Ovary (tissue), 7 donors: ENCODE measurements at regions not wholly inside any gene's neighbourhood (a gene's known extent, or its start where the extent isn't known, plus 50 kb on each side); places are given as distances from the start of the nearest gene placed in this dataset.

ENCODE experiments used
- DNase-seq, 5 donors: peaks; one replicate each; pipeline ENCODE4 v3.0.0-alpha.2; 2019 to 2020
- H3K27ac ChIP-seq, 2 donors: fragments of 200-600 bp; one replicate each; pipeline versions ENCODE4 v1.5.1 to v1.8.0; 2019 to 2022
- H3K27me3 ChIP-seq: fragments of 200-600 bp; one replicate; pipeline ENCODE4 v1.8.0; 2022
- H3K36me3 ChIP-seq: fragments of 200-600 bp; sonication (generic); one replicate; pipeline ENCODE4 v1.5.1; 2019
- H3K4me1 ChIP-seq: one replicate; pipeline ENCODE4 v1.8.1; 2013; ENCODE audit warnings: mild to moderate bottlenecking, moderate library complexity; ENCODE audit not compliant: insufficient read depth
- H3K4me3 ChIP-seq: fragments of 200-600 bp; sonication (generic); one replicate; pipeline ENCODE4 v1.5.1; 2017
- H3K9me3 ChIP-seq, 2 donors: fragments of 200-600 bp in 1 of 2; sonication (generic) in 1 of 2; one replicate each; pipeline versions ENCODE4 v1.5.1 to v1.8.1; 2013 to 2019; ENCODE audit warnings: mild to moderate bottlenecking in 1 of 2, moderate library complexity in 1 of 2
- EP300 ChIP-seq: sonication (generic); formaldehyde crosslinking; IDR thresholded peaks from one replicate; pipeline ENCODE4 v1.6.1; 2017; ENCODE audit warnings: antibody characterized with exemption
- POLR2A ChIP-seq: fragments of 450-650 bp; IDR thresholded peaks from one replicate; pipeline ENCODE4 v1.6.1; 2017; ENCODE audit warnings: antibody characterized with exemption, mild to moderate bottlenecking, moderate library complexity
- WGBS, 3 donors: extraction: QIAGEN DNeasy Blood & Tissue Kit in 1 of 3; methylation state at CpG; one replicate each; pipeline versions ENCODE4 v1.1.5 to v1.1.7; 2013 to 2017; 5-methylcytosine and 5-hydroxymethylcytosine counted together
- intact Hi-C, 4 donors: fragments of 100-400 bp; cut with DNase I; formaldehyde crosslinking; loops; one replicate each; pipeline versions ENCODE4 v1.11.0 to v1.15.1; 2022 to 2023
- TF ChIP-seq, protein P1 (sequence below), 3 donors: fragments of 450-650 bp in 2 of 3; fragments of 200-600 bp in 1 of 3; IDR thresholded peaks; one replicate each; pipeline versions ENCODE4 v1.5.1 to v1.8.0; 2016 to 2022; ENCODE audit warnings: antibody characterized with exemption in 3 of 3, mild to moderate bottlenecking in 1 of 3
- donor health status: DM: no; HTN: no; CAD: no; lungs with moderate emphysema.
- donor health status: DM: no; HTN: no; CAD: no.
- donor health status: Bipolar disorder and iron deficiency.
- donor health status: DM: no; HTN: no; CAD: no.
- donor health status: DM: yes; HTN: yes; CAD: no.

DNA sequence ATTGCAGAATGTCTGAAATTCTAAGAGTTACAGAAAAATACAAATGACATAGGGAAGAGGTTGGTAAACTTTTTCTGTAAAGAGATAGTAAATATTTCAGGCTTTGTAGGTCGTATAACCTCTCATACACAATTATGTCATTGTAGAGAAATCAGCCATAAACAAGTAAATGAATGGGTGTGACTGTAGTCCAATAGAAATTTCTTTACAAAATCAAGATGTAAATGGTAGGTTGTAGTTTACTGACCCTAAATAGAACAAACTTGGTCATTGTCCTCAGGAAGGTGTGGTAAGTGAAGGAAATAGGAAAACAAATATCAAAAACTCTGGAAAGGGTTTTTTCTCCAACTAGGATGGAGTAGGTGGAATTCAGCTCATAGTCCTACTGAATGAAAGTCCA is 415.5 kb upstream of the SPHKAP start:
- Histone ChIP-seq H3K27ac (no peak overlapping the region), H3K4me3 (no peak overlapping the region), H3K27me3 (no peaks in the 10 kb centered on the region), H3K9me3 (no peaks in the 10 kb centered on the region), H3K36me3 (no peaks in the 10 kb centered on the region), H3K4me1 (no peaks in the 10 kb centered on the region)
- 0% methylated on average over 1 of the region's 1 CpG for WGBS, 3 donors
- no peak for DNase-seq
- no peak for TF ChIP-seq POLR2A
- TF ChIP-seq, protein P1, sequence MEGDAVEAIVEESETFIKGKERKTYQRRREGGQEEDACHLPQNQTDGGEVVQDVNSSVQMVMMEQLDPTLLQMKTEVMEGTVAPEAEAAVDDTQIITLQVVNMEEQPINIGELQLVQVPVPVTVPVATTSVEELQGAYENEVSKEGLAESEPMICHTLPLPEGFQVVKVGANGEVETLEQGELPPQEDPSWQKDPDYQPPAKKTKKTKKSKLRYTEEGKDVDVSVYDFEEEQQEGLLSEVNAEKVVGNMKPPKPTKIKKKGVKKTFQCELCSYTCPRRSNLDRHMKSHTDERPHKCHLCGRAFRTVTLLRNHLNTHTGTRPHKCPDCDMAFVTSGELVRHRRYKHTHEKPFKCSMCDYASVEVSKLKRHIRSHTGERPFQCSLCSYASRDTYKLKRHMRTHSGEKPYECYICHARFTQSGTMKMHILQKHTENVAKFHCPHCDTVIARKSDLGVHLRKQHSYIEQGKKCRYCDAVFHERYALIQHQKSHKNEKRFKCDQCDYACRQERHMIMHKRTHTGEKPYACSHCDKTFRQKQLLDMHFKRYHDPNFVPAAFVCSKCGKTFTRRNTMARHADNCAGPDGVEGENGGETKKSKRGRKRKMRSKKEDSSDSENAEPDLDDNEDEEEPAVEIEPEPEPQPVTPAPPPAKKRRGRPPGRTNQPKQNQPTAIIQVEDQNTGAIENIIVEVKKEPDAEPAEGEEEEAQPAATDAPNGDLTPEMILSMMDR (IDR thresholded peaks at IDR 0.05): no peak
- TF ChIP-seq EP300: no peak
- intact Hi-C loops: no loop called here

DNA sequence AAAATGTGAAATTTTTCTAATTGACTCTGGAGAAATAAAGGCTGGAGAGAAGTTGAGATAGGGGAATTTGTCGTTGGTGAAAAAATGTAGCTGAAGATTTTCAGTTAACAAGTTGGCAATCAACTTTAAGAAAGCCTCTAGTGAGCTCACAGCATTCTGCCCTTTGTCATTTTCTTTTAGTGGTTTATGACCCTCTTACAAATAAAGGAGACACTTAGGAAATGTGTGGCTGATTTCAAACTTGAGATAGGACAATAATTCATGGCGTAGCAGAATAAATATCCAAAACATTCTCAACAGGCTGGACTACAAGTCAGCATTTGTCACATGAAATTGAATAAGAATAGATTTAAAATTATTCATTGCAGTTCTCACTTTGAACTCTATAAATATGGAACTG is 412.5 kb upstream of the SPHKAP start:
- Histone ChIP-seq H3K9me3 (no peaks in the 10 kb centered on the region), H3K27ac (no peak overlapping the region), H3K36me3 (no peaks in the 10 kb centered on the region), H3K27me3 (no peaks in the 10 kb centered on the region), H3K4me1 (no peaks in the 10 kb centered on the region), H3K4me3 (no peak overlapping the region)
- WGBS, 3 donors: 54 to 64% (median 62%) methylated on average over 2 of the region's 2 CpGs
- TF ChIP-seq, protein P1 (IDR thresholded peaks at IDR 0.05): no peak
- no peak for TF ChIP-seq POLR2A
- TF ChIP-seq EP300: no peak
- DNase-seq: no peak
- intact Hi-C loops: no loop called here

DNA sequence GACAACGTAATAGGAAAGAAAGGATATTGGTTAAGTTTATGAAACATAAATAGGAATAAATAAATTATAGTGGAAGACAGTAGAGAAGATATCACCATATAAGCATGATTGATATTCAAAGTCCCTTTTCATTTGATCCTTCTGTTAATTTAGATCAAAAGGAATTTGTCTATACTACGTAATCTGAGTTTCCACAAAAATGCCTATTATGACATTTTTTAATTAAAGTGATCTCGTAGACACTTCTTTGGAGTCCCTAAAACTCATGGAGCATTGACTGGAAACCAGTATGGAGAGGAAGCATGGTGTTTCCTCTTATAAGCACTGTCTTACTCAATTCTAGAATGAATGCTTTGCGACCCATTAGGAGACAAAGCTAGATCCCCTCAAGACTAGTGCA is 411.4 kb upstream of the SPHKAP start:
- Histone ChIP-seq H3K9me3 (no peaks in the 10 kb centered on the region), H3K4me3 (no peak overlapping the region), H3K36me3 (no peaks in the 10 kb centered on the region), H3K27ac (no peak overlapping the region), H3K27me3 (no peaks in the 10 kb centered on the region), H3K4me1 (no peaks in the 10 kb centered on the region)
- TF ChIP-seq POLR2A (no peak), EP300 (no peak)
- TF ChIP-seq, protein P1 (IDR thresholded peaks at IDR 0.05): no peak
- 64 to 68% (median 68%) methylated on average over 4 of the region's 4 CpGs for WGBS, 3 donors
- DNase-seq: no peak
- intact Hi-C loops: no loop called here

DNA sequence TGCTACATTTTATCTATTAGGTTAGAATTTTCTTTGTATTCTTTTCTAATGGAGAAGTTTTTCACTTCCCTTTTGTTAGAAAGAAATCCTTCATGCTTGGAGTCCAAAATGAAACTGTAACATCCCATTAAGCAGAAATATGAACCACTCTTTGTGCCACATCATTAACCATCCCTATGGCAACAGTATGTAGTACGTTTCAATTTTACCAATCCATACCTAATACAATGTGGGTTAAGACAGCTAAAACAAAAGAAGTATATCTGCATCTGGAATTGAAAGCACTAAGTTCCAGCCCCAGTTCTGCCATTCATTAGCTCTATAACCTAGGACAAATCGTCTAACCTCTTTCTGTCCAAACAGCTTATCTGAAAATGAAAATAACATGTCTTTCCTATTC is 409.2 kb upstream of the SPHKAP start:
- intact Hi-C loops: no loop called here
- 77 to 80% (median 78%) methylated on average over 2 of the region's 2 CpGs for WGBS, 3 donors
- DNase-seq: no peak

More for the DNA sequence above, 409.2 kb upstream of the SPHKAP start:
- H3K4me1 ChIP-seq: no peaks in the 10 kb centered on the region
- H3K4me3 ChIP-seq: no peak overlapping the region
- no peaks in the 10 kb centered on the region for H3K9me3 ChIP-seq
- no peak overlapping the region for H3K27ac ChIP-seq
- H3K27me3 ChIP-seq: no peaks in the 10 kb centered on the region
- H3K36me3 ChIP-seq: no peaks in the 10 kb centered on the region
- TF ChIP-seq, protein P1 (IDR thresholded peaks at IDR 0.05): no peak
